OCI-LY7 (cell line): ENCODE measurements at regions not wholly inside any gene's neighbourhood (a gene's known extent, or its start where the extent isn't known, plus 50 kb on each side); places are given as distances from the start of the nearest gene placed in this dataset.

ENCODE experiments used
- BruUV-seq: library from RNA; stranded (reverse); fragments of 400-500 nt; replicated peaks from 2 replicates; lab custom pipeline; 2021; lab: Mats Ljungman, UMichigan
- CTCF ChIA-PET: fragments of 300-600 bp; sonication (Branson Sonifier 250); formaldehyde crosslinking; loops from one replicate; lab custom pipeline; 2022; ENCODE audit warnings: antibody characterized with exemption; ENCODE audit not compliant: unreplicated experiment; lab: Charles Lee
- POLR2A ChIA-PET: fragments of 300-600 bp; sonication (Branson Sonifier 250); formaldehyde crosslinking; loops from one replicate; lab custom pipeline; 2022; ENCODE audit warnings: antibody characterized with exemption; lab: Charles Lee
- DNase-seq: peaks from one replicate; pipeline ENCODE4 v3.0.0-alpha.2; 2015; ENCODE audit warnings: low spot score
- H2AFZ ChIP-seq: fragments of 200-600 bp; sonication (generic), shearing (Covaris generic); 2 replicates; pipeline ENCODE4 v1.6.1; 2014; ENCODE audit warnings: mild to moderate bottlenecking, antibody characterized with exemption, low read length, moderate library complexity
- H3K27ac ChIP-seq: fragments of 200-600 bp; sonication (generic); 2 replicates; pipeline ENCODE4 v1.5.1; 2014; ENCODE audit warnings: mixed run types, low read depth, mild to moderate bottlenecking, moderate library complexity, low read length, inconsistent platforms; ENCODE audit not compliant: poor library complexity, severe bottlenecking
- H3K36me3 ChIP-seq: fragments of 200-600 bp; sonication (generic); 2 replicates; pipeline ENCODE4 v1.6.1; 2014; ENCODE audit warnings: mild to moderate bottlenecking, antibody characterized with exemption, low read length, moderate library complexity, mixed read lengths; ENCODE audit not compliant: insufficient read depth
- H3K4me1 ChIP-seq: fragments of 200-600 bp; sonication (generic); 2 replicates; pipeline ENCODE4 v1.5.1; 2014; ENCODE audit warnings: mild to moderate bottlenecking, low read length; ENCODE audit not compliant: insufficient read depth, poor library complexity, severe bottlenecking
- H3K4me2 ChIP-seq: fragments of 200-600 bp; sonication (generic); 2 replicates; pipeline ENCODE4 v1.6.1; 2014; ENCODE audit warnings: mild to moderate bottlenecking, low read length
- H3K4me3 ChIP-seq: fragments of 200-600 bp; sonication (generic); 2 replicates; pipeline ENCODE4 v1.5.1; 2014; ENCODE audit warnings: mild to moderate bottlenecking, low read depth, low read length; ENCODE audit not compliant: poor library complexity, severe bottlenecking
- H3K79me2 ChIP-seq: fragments of 200-600 bp; sonication (generic); 2 replicates; pipeline ENCODE4 v1.6.1; 2016; ENCODE audit warnings: low read depth, mild to moderate bottlenecking, low read length, moderate library complexity, mixed read lengths; ENCODE audit not compliant: insufficient read depth
- H3K9me2 ChIP-seq: fragments of 200-600 bp; sonication (generic); 2 replicates; pipeline ENCODE4 v1.6.1; 2016; ENCODE audit warnings: mild to moderate bottlenecking, low read length, mixed read lengths; ENCODE audit not compliant: insufficient read depth
- H3K9me3 ChIP-seq: fragments of 200-600 bp; sonication (generic); 2 replicates; pipeline ENCODE4 v1.6.1; 2014; ENCODE audit warnings: mild to moderate bottlenecking, mixed run types, low read length, mixed read lengths
- H4K20me1 ChIP-seq: fragments of 200-600 bp; sonication (generic); 2 replicates; pipeline ENCODE4 v1.6.1; 2014; ENCODE audit warnings: mild to moderate bottlenecking, antibody characterized with exemption, low read length, moderate library complexity, mixed read lengths; ENCODE audit not compliant: insufficient read depth
- EZH2phosphoT487 ChIP-seq: fragments of 200-600 bp; sonication (generic); IDR thresholded peaks from 2 replicates; pipeline ENCODE4 v1.6.1; 2018; ENCODE audit warnings: low read depth, borderline replicate concordance, mild to moderate bottlenecking, mixed run types, antibody characterized with exemption, low read length, moderate library complexity, mixed read lengths
- intact Hi-C: fragments of 100-400 bp; cut with micrococcal nuclease; formaldehyde crosslinking; loops from one replicate; pipeline ENCODE4 v1.10.0; 2022; ENCODE audit not compliant: unreplicated experiment
- TF ChIP-seq, protein P1 (sequence below): fragments of 200-600 bp; sonication (generic); conservative IDR thresholded peaks from 2 replicates; pipeline ENCODE4 v1.5.1; 2014; ENCODE audit warnings: mild to moderate bottlenecking, antibody characterized with exemption, low read length, moderate library complexity, mixed read lengths

GRCh38 chr11:112520354-112520753, 259.7 kb upstream of the PLET1 start:
- no peaks in the 10 kb centered on the region for H3K9me3 ChIP-seq
- no peak overlapping the region for H3K4me3 ChIP-seq
- no peak overlapping the region for H3K27ac ChIP-seq
- intact Hi-C loops, result no loop called here
- no peaks in the 10 kb centered on the region for H3K36me3 ChIP-seq
- H3K4me2 ChIP-seq, result no peak overlapping the region
- H3K4me1 ChIP-seq, result no peaks in the 10 kb centered on the region
- no peaks in the 10 kb centered on the region for H4K20me1 ChIP-seq
- CTCF ChIA-PET, result no interaction called here
- no peaks in the 10 kb centered on the region for H3K79me2 ChIP-seq
- BruUV-seq, result no TSS peak
- TF ChIP-seq, protein P1, sequence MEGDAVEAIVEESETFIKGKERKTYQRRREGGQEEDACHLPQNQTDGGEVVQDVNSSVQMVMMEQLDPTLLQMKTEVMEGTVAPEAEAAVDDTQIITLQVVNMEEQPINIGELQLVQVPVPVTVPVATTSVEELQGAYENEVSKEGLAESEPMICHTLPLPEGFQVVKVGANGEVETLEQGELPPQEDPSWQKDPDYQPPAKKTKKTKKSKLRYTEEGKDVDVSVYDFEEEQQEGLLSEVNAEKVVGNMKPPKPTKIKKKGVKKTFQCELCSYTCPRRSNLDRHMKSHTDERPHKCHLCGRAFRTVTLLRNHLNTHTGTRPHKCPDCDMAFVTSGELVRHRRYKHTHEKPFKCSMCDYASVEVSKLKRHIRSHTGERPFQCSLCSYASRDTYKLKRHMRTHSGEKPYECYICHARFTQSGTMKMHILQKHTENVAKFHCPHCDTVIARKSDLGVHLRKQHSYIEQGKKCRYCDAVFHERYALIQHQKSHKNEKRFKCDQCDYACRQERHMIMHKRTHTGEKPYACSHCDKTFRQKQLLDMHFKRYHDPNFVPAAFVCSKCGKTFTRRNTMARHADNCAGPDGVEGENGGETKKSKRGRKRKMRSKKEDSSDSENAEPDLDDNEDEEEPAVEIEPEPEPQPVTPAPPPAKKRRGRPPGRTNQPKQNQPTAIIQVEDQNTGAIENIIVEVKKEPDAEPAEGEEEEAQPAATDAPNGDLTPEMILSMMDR, result no peak
- no peak for TF ChIP-seq EZH2phosphoT487
- POLR2A ChIA-PET, result interaction anchor here (0.7 kb wide), 1 partner anchor 352 kb away, joined by 3 read pairs; no protein-coding TSS in a partner anchor
- no peak for DNase-seq
- no peaks in the 10 kb centered on the region for H3K9me2 ChIP-seq
- no peak overlapping the region for H2AFZ ChIP-seq

- H2AFZ ChIP-seq, result no peak overlapping the region
- CTCF ChIA-PET, result no interaction called here
- H3K36me3 ChIP-seq, result no peaks in the 10 kb centered on the region
- no peak overlapping the region for H3K4me2 ChIP-seq
- no peak overlapping the region for H3K4me3 ChIP-seq
- no peak for DNase-seq
- no peaks in the 10 kb centered on the region for H3K9me2 ChIP-seq
- POLR2A ChIA-PET, result interaction anchor here (0.6 to 0.9 kb wide), 2 partner anchors 15 to 410 kb away, joined by 3 to 4 read pairs; no protein-coding TSS in a partner anchor
- no peaks in the 10 kb centered on the region for H3K9me3 ChIP-seq
- no peaks in the 10 kb centered on the region for H4K20me1 ChIP-seq
- H3K27ac ChIP-seq, result no peak overlapping the region
- TF ChIP-seq, protein P1, result no peak
- TF ChIP-seq EZH2phosphoT487, result no peak
- intact Hi-C loops, result no loop called here
- BruUV-seq, result no TSS peak
- H3K79me2 ChIP-seq, result no peaks in the 10 kb centered on the region
- no peaks in the 10 kb centered on the region for H3K4me1 ChIP-seq
These were observed 261.9 kb upstream of the PLET1 start for GRCh38 chr11:112522536-112522935.

- POLR2A ChIA-PET, result no interaction called here
- Histone ChIP-seq H3K4me3 (no peak overlapping the region), H3K9me2 (no peaks in the 10 kb centered on the region), H3K9me3 (no peaks in the 10 kb centered on the region), H3K79me2 (no peaks in the 10 kb centered on the region), H3K36me3 (no peaks in the 10 kb centered on the region), H3K4me2 (no peak overlapping the region), H3K4me1 (no peaks in the 10 kb centered on the region), H2AFZ (no peak overlapping the region), H3K27ac (no peak overlapping the region), H4K20me1 (no peaks in the 10 kb centered on the region)
- no peak for DNase-seq
- intact Hi-C loops, result no loop called here
- no TSS peak for BruUV-seq
- no peak for TF ChIP-seq EZH2phosphoT487
- TF ChIP-seq, protein P1, result no peak
- CTCF ChIA-PET, result no interaction called here
These were observed 262.4 kb upstream of the PLET1 start for GRCh38 chr11:112523031-112523430.
